ENCODE measurements at regions not wholly inside any gene's neighbourhood (a gene's known extent, or its start where the extent isn't known, plus 50 kb on each side); places are given as distances from the start of the nearest gene placed in this dataset.
"Not testable (repeated sequence)": the region's sequence is repeated elsewhere in the genome, so short reads cannot be mapped to it uniquely, and the experiment has no call there.

GRCh38 chr12:18832932-18833331 is 95.0 kb downstream of the CAPZA3 start:
- TF ChIP-seq CTCF (IDR thresholded peaks at IDR 0.05 in 2 of 3, conservative IDR thresholded peaks at IDR 0.05 in 1 of 3; ENCODE audit: control insufficient read depth in 2 of 3, extremely low read depth in 1 of 3, insufficient read depth in 1 of 3, low read depth in 3 of 3, low read length in 3 of 3); POLR2A (IDR thresholded peaks at IDR 0.05; ENCODE audit: low read depth, low read length); MXI1 (IDR thresholded peaks at IDR 0.05; ENCODE audit: low read depth, low read length); MTA3 (IDR thresholded peaks at IDR 0.05; ENCODE audit: borderline replicate concordance, low read length); BCL11A (IDR thresholded peaks at IDR 0.05; ENCODE audit: low read depth, low read length); TBL1XR1 (IDR thresholded peaks at IDR 0.05; ENCODE audit: low read depth, low read length); ATF3 (IDR thresholded peaks at IDR 0.05; ENCODE audit: borderline replicate concordance, extremely low read depth, low read depth, low read length); CEBPB (IDR thresholded peaks at IDR 0.05; ENCODE audit: borderline replicate concordance in 1 of 2, low read depth in 2 of 2, low read length in 2 of 2); SIX5 (IDR thresholded peaks at IDR 0.05; ENCODE audit: low read depth, low read length, severe bottlenecking); LARP7 (IDR thresholded peaks at IDR 0.05); E4F1 (IDR thresholded peaks at IDR 0.05; ENCODE audit: borderline replicate concordance, partially characterized antibody); NR2F1 (conservative IDR thresholded peaks at IDR 0.05); PAX5 (IDR thresholded peaks at IDR 0.05; ENCODE audit: borderline replicate concordance, low read depth, low read length): not testable (repeated sequence)

Measured in GM12878 (cell line).